Osteocyte (in vitro differentiated cells): ENCODE measurements at regions not wholly inside any gene's neighbourhood (a gene's known extent, or its start where the extent isn't known, plus 50 kb on each side); places are given as distances from the start of the nearest gene placed in this dataset.

Experiments
- DNase-seq: peaks from one replicate; pipeline ENCODE4 v3.0.0; 2021; ENCODE audit warnings: mixed read lengths; ENCODE audit not compliant: unreplicated experiment; ENCODE audit errors: extremely low spot score
- H3K27ac Mint-ChIP-seq: one replicate; pipeline ENCODE4 v1.8.0; 2021; ENCODE audit warnings: mild to moderate bottlenecking, mixed read lengths; ENCODE audit not compliant: unreplicated experiment
- H3K27me3 Mint-ChIP-seq: one replicate; pipeline ENCODE4 v1.8.0; 2021; ENCODE audit warnings: mixed read lengths; ENCODE audit not compliant: unreplicated experiment
- H3K36me3 Mint-ChIP-seq: one replicate; pipeline ENCODE4 v1.8.0; 2021; ENCODE audit warnings: mixed read lengths; ENCODE audit not compliant: unreplicated experiment
- H3K4me1 Mint-ChIP-seq: one replicate; pipeline ENCODE4 v1.8.0; 2021; ENCODE audit warnings: mixed read lengths; ENCODE audit not compliant: unreplicated experiment
- H3K4me3 Mint-ChIP-seq: one replicate; pipeline ENCODE4 v1.8.0; 2021; ENCODE audit warnings: mild to moderate bottlenecking, moderate library complexity, mixed read lengths; ENCODE audit not compliant: unreplicated experiment
- H3K9me3 Mint-ChIP-seq: one replicate; pipeline ENCODE4 v1.8.0; 2021; ENCODE audit warnings: mixed read lengths; ENCODE audit not compliant: unreplicated experiment
- TF ChIP-seq, protein P1 (sequence below): fragments of 200-600 bp; sonication (generic); IDR thresholded peaks from 2 replicates; pipeline ENCODE4 v1.5.0; 2021; ENCODE audit warnings: antibody characterized with exemption, mild to moderate bottlenecking, moderate library complexity

GRCh38 chr14:65815127-65815526, 402.6 kb downstream of the FUT8 start:
- H3K27me3 Mint-ChIP-seq = peaks cover 5% of the 10 kb centered on the region
- H3K36me3 Mint-ChIP-seq = no peaks in the 10 kb centered on the region
- no peak overlapping the region for H3K27ac Mint-ChIP-seq
- no peak for DNase-seq
- H3K4me3 Mint-ChIP-seq = no peak overlapping the region
- no peaks in the 10 kb centered on the region for H3K4me1 Mint-ChIP-seq
- H3K9me3 Mint-ChIP-seq = no peaks in the 10 kb centered on the region
- TF ChIP-seq, protein P1, sequence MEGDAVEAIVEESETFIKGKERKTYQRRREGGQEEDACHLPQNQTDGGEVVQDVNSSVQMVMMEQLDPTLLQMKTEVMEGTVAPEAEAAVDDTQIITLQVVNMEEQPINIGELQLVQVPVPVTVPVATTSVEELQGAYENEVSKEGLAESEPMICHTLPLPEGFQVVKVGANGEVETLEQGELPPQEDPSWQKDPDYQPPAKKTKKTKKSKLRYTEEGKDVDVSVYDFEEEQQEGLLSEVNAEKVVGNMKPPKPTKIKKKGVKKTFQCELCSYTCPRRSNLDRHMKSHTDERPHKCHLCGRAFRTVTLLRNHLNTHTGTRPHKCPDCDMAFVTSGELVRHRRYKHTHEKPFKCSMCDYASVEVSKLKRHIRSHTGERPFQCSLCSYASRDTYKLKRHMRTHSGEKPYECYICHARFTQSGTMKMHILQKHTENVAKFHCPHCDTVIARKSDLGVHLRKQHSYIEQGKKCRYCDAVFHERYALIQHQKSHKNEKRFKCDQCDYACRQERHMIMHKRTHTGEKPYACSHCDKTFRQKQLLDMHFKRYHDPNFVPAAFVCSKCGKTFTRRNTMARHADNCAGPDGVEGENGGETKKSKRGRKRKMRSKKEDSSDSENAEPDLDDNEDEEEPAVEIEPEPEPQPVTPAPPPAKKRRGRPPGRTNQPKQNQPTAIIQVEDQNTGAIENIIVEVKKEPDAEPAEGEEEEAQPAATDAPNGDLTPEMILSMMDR = no peak

- Mint-ChIP-seq H3K27me3 (no peaks in the 10 kb centered on the region), H3K9me3 (no peaks in the 10 kb centered on the region), H3K36me3 (no peaks in the 10 kb centered on the region), H3K4me1 (no peaks in the 10 kb centered on the region), H3K27ac (no peak overlapping the region), H3K4me3 (no peak overlapping the region)
- no peak for DNase-seq
- TF ChIP-seq, protein P1 = no peak
These were observed 404.5 kb downstream of the FUT8 start for GRCh38 chr14:65817011-65817410.

DNA sequence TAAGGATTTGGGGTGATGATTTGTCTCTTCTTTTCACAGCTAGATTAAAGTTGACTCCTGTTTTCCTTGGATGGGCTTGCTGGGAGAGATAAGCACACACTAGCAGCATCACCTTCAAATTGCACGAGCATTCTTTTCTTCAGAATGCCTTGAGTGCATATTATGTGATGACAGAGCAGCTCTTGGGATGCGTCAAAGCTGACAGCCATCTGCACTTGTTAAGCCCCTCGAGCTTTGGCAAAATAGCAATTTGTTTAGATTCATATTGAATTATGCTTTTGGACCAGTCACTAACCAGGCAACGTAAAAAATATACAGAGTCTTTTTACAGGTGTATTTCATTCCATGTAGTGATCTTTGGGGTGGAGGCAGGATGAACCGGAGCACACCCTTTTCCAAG, 407.0 kb downstream of the FUT8 start:
- Mint-ChIP-seq H3K27me3 (peaks cover under 1% of the 10 kb centered on the region), H3K36me3 (no peaks in the 10 kb centered on the region), H3K4me3 (no peak overlapping the region), H3K9me3 (no peaks in the 10 kb centered on the region), H3K4me1 (no peaks in the 10 kb centered on the region), H3K27ac (no peak overlapping the region)
- TF ChIP-seq, protein P1 = no peak
- no peak for DNase-seq

DNA sequence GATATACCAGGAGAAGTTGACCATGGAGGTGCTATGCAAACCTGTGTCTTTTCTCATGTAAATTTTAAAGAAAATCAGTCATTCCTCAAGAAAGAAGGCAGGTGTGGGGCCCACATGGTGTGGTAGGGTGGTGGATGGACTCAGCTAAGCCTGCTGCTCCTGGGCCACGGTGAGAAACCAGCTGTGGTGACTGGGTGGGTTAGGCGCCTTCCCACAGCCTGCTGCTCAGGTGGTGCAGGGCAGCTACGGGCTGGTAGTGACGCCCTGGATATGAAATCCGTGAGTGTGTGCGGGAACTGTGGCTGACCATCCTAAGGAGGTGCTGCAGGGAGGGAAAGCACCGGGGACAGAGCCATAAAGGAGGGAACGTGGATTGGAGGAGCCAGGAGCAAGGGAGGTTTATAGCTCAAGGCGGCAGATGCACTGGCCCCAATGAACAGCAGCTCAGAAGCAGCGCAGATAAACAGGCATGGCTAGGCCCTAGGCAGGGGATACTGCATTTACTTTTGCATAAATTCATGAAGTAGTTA, 408.8 kb downstream of the FUT8 start:
- no peaks in the 10 kb centered on the region for H3K9me3 Mint-ChIP-seq
- H3K4me1 Mint-ChIP-seq = no peaks in the 10 kb centered on the region
- H3K27ac Mint-ChIP-seq = no peak overlapping the region
- TF ChIP-seq, protein P1 = no peak
- H3K36me3 Mint-ChIP-seq = no peaks in the 10 kb centered on the region
- DNase-seq = no peak
- peaks cover 10% of the 10 kb centered on the region for H3K27me3 Mint-ChIP-seq
- no peak overlapping the region for H3K4me3 Mint-ChIP-seq

GRCh38 chr14:65824285-65824977, 411.9 kb downstream of the FUT8 start:
- Mint-ChIP-seq H3K27ac (no peak overlapping the region), H3K27me3 (peaks cover 29% of the 10 kb centered on the region), H3K9me3 (no peaks in the 10 kb centered on the region), H3K4me1 (no peaks in the 10 kb centered on the region), H3K4me3 (no peak overlapping the region), H3K36me3 (no peaks in the 10 kb centered on the region)
- TF ChIP-seq, protein P1 = peak; percentile 97
- DNase-seq = no peak
